ENCODE measurements at regions not wholly inside any gene's neighbourhood (a gene's known extent, or its start where the extent isn't known, plus 50 kb on each side); places are given as distances from the start of the nearest gene placed in this dataset.

- Histone ChIP-seq H2AFZ (ENCODE audit: low read depth, low read length) (peak overlapping the region; percentile 79), H3K4me2 (ENCODE audit: insufficient read depth, low read length) (0 out of 2 replicates have a peak overlapping the region, but pooled peaks have one; percentile 4), H3K9me1 (ENCODE audit: control insufficient read depth, insufficient read depth, low read length) (no peaks in the 10 kb centered on the region), H4K20me1 (replicated peaks; ENCODE audit: control insufficient read depth, insufficient read depth, low read length) (no peaks in the 10 kb centered on the region), H3K4me1 (replicated peaks in 1 of 2; ENCODE audit: control insufficient read depth in 2 of 2, insufficient read depth in 2 of 2, low read length in 2 of 2) (peaks cover 12 to 47% of the 10 kb centered on the region in 2 experiments; a peak in 4 of 5 replicates), H3K36me3 (ENCODE audit: control insufficient read depth, insufficient read depth, low read length) (no peaks in the 10 kb centered on the region), H3K9me3 (replicated peaks; ENCODE audit: control insufficient read depth, insufficient read depth, low read depth, low read length) (no peaks in the 10 kb centered on the region), H3K4me3 (no peak overlapping the region), H3K27me3 (ENCODE audit: control insufficient read depth in 2 of 2, insufficient read depth in 2 of 2, low read length in 2 of 2) (no peaks in the 10 kb centered on the region), H3K79me2 (ENCODE audit: control insufficient read depth, insufficient read depth, low read length) (no peaks in the 10 kb centered on the region), H3K27ac (ENCODE audit: extremely low read depth, low read depth, low read length) (peak overlapping the region; percentile 6; the same call in 1 of the 3 replicates), H3K9ac (ENCODE audit: insufficient read depth in 1 of 2, low read depth in 2 of 2, low read length in 2 of 2) (no peak overlapping the region)
- in situ Hi-C loops (cut with MboI) (no loop called here), intact Hi-C loops (cut with micrococcal nuclease) (no loop called here)
- WGBS (ENCODE audit: insufficient coverage, low coverage, missing lambda C conversion rate): 13% methylated on average over 6 of the region's 6 CpGs
- DNase-seq (ENCODE audit: extremely low read depth in 1 of 4, low spot score in 3 of 4) (no peak), FAIRE-seq (peak; percentile 29), ATAC-seq (peak; percentile 50; the same call in 1 of the 3 replicates)
- BruUV-seq (replicated peaks): no TSS peak
- ChIA-PET POLR2A (interaction anchor here (0.8 kb wide), 1 partner anchor 201 kb away, joined by 3 read pairs; no protein-coding TSS in a partner anchor), CTCF (ENCODE audit: low intra/inter-chr PET ratio) (no interaction called here)
- 0 out of 2 replicates have a peak, but pooled peaks have one; percentile 50 for TF ChIP-seq MTA3 (IDR thresholded peaks at IDR 0.05; ENCODE audit: borderline replicate concordance)
- 0 out of 2 replicates have a peak, but pooled peaks have one; percentile 27 for TF ChIP-seq EP400 (IDR thresholded peaks at IDR 0.05)
- TF ChIP-seq JUN (IDR thresholded peaks at IDR 0.05; ENCODE audit: borderline replicate concordance, low read depth, low read length): 0 out of 2 replicates have a peak, but pooled peaks have one; percentile 8
- no peak for TF ChIP-seq JUN (CRISPR knock-in tag; IDR thresholded peaks at IDR 0.05; ENCODE audit: borderline replicate concordance)
- peak; percentile 56 for TF ChIP-seq MAFK (IDR thresholded peaks at IDR 0.05; ENCODE audit: low read length)
- peak in 1 of 2 experiments; percentile 54; a peak in 1 of 4 replicates for TF ChIP-seq RCOR1 (IDR thresholded peaks at IDR 0.05; ENCODE audit: borderline replicate concordance in 1 of 2, low read depth in 2 of 2, low read length in 2 of 2)
- 0 out of 2 replicates have a peak, but pooled peaks have one; percentile 10 for TF ChIP-seq OTX1 (CRISPR knock-in tag; IDR thresholded peaks at IDR 0.05)
- TF ChIP-seq ZBTB9 (CRISPR knock-in tag; IDR thresholded peaks at IDR 0.05): 0 out of 2 replicates have a peak, but pooled peaks have one; percentile 32
- no peak for TF ChIP-seq KLF1 (tag; IDR thresholded peaks at IDR 0.05)
- no peak for TF ChIP-seq GTF2F1 (IDR thresholded peaks at IDR 0.05; ENCODE audit: low read depth, low read length)
- no peak for TF ChIP-seq CTCFL (IDR thresholded peaks at IDR 0.05; ENCODE audit: borderline replicate concordance, insufficient read depth, low read depth, low read length, poor library complexity, severe bottlenecking)
These were observed 239.1 kb upstream of the IRF2BP2 start for GRCh38 chr1:234848972-234849649.

Measured in K562 (cell line).